ENCODE measurements at regions not wholly inside any gene's neighbourhood (a gene's known extent, or its start where the extent isn't known, plus 50 kb on each side); places are given as distances from the start of the nearest gene placed in this dataset.

- TF ChIP-seq POLR2A (IDR thresholded peaks at IDR 0.05; ENCODE audit: low read depth, low read length) (no peak), EP300 (IDR thresholded peaks at IDR 0.05; ENCODE audit: borderline replicate concordance in 1 of 2, control insufficient read depth in 1 of 2, low read depth in 2 of 2, low read length in 2 of 2) (no peak), NR2C2 (IDR thresholded peaks at IDR 0.05; ENCODE audit: borderline replicate concordance, control insufficient read depth, insufficient read length, low read depth) (no peak), REST (IDR thresholded peaks at IDR 0.05; ENCODE audit: low read depth, low read length) (no peak), EZH2 (IDR thresholded peaks at IDR 0.05; ENCODE audit: borderline replicate concordance, control insufficient read depth, low read depth, low read length) (no peak), NKRF (conservative IDR thresholded peaks at IDR 0.05) (no peak), RCOR1 (conservative IDR thresholded peaks at IDR 0.05; ENCODE audit: low read depth, low read length) (no peak), CEBPB (IDR thresholded peaks at IDR 0.05; ENCODE audit: borderline replicate concordance in 1 of 2, low read depth in 2 of 2, low read length in 2 of 2) (no peak), CTCF (IDR thresholded peaks at IDR 0.05 in 2 of 3, conservative IDR thresholded peaks at IDR 0.05 in 1 of 3; ENCODE audit: control insufficient read depth in 2 of 3, extremely low read depth in 1 of 3, insufficient read depth in 1 of 3, low read depth in 3 of 3, low read length in 3 of 3) (no peak)
Measured at GRCh38 chr19:27884376-27884775, 1328.6 kb downstream of the UQCRFS1 start.
